K562 (cell line): ENCODE measurements at regions not wholly inside any gene's neighbourhood (a gene's known extent, or its start where the extent isn't known, plus 50 kb on each side); places are given as distances from the start of the nearest gene placed in this dataset.

ENCODE experiments used
- ATAC-seq: fragments of 200-7000 bp; cut with Tn5 transposase; 3 replicates; pipeline ENCODE4 v1.9.1; 2020; ENCODE audit warnings: moderate library complexity
- BruUV-seq: library from RNA; stranded (reverse); fragments of 400-500 nt; replicated peaks from 2 replicates; lab custom pipeline; 2021; lab: Mats Ljungman, UMichigan
- CTCF ChIA-PET: fragments of 300-600 bp; formaldehyde crosslinking; extraction: SDS; loops from one replicate; lab custom pipeline; 2021; ENCODE audit warnings: low intra/inter-chr PET ratio; lab: Yijun Ruan, JAX
- POLR2A ChIA-PET: fragments of 300-600, 350-650 bp; sonication (Branson Sonifier 250); formaldehyde crosslinking; extraction: SDS; loops from one replicate; lab custom pipeline; 2021; ENCODE audit warnings: antibody characterized with exemption, inconsistent platforms; lab: Yijun Ruan, JAX
- DNase-seq, 4 experiments: peaks; one replicate each; pipeline versions ENCODE4 v3.0.0 to v3.0.0-alpha.2; 2011 to 2018; ENCODE audit warnings: low spot score in 3 of 4, mixed read lengths in 3 of 4; ENCODE audit errors: extremely low read depth in 1 of 4
- FAIRE-seq: peaks from 2 replicates; lab custom pipeline; 2011; peaks lifted over from hg19 to GRCh38; lab: Jason Lieb, UNC
- H2AFZ ChIP-seq: 2 replicates; pipeline ENCODE4 v1.6.0; 2011; ENCODE audit warnings: low read depth, low read length, control low read depth, inconsistent platforms
- H3K27ac ChIP-seq: fragments of 200-600 bp; 3 replicates; pipeline ENCODE4 v1.8.0; 2011; ENCODE audit warnings: low read depth, mild to moderate bottlenecking, control low read depth, inconsistent platforms, low read length, moderate library complexity, mixed read lengths; ENCODE audit errors: extremely low read depth
- H3K27me3 ChIP-seq, 2 experiments: fragments of 300-600 bp in 1 of 2; 2 replicates in 1 of 2; 3 replicates in 1 of 2; pipeline versions ENCODE4 v1.6.0 to v1.8.0; 2011; ENCODE audit warnings: inconsistent platforms in 2 of 2, low read length in 2 of 2, mild to moderate bottlenecking in 1 of 2, mixed read lengths in 1 of 2, moderate library complexity in 1 of 2; ENCODE audit not compliant: control insufficient read depth in 2 of 2, insufficient read depth in 2 of 2
- H3K36me3 ChIP-seq: fragments of 300-600 bp; 3 replicates; pipeline ENCODE4 v1.8.0; 2011; ENCODE audit warnings: mild to moderate bottlenecking, low read length, inconsistent platforms; ENCODE audit not compliant: control insufficient read depth, insufficient read depth
- H3K4me1 ChIP-seq, 2 experiments: fragments of 200-600 bp in 1 of 2; replicated peaks in 1 of 2; 2 replicates in 1 of 2; 3 replicates in 1 of 2; pipeline versions ENCODE4 v1.5.1 to v1.8.0; 2011; ENCODE audit warnings: inconsistent platforms in 2 of 2, low read length in 2 of 2, mild to moderate bottlenecking in 1 of 2, mixed read lengths in 1 of 2, moderate library complexity in 1 of 2; ENCODE audit not compliant: control insufficient read depth in 2 of 2, insufficient read depth in 2 of 2
- H3K4me2 ChIP-seq: 2 replicates; pipeline ENCODE4 v1.6.1; 2011; ENCODE audit warnings: low read length, control low read depth, inconsistent platforms, mixed read lengths; ENCODE audit not compliant: insufficient read depth
- H3K4me3 ChIP-seq: fragments of 200-600 bp; sonication (generic), shearing (Covaris generic); 2 replicates; pipeline ENCODE4 v1.5.1; 2016; ENCODE audit warnings: control low read depth, inconsistent platforms
- H3K79me2 ChIP-seq: fragments of 200-600 bp; 3 replicates; pipeline ENCODE4 v1.8.0; 2011; ENCODE audit warnings: low read length, inconsistent platforms; ENCODE audit not compliant: control insufficient read depth, insufficient read depth
- H3K9ac ChIP-seq, 2 experiments: 2 replicates each; pipeline versions ENCODE4 v1.6.0 to v1.6.1; 2011; ENCODE audit warnings: low read depth in 2 of 2, low read length in 2 of 2, control low read depth in 1 of 2, inconsistent platforms in 1 of 2, mild to moderate bottlenecking in 1 of 2, mixed read lengths in 1 of 2; ENCODE audit not compliant: insufficient read depth in 1 of 2
- H3K9me1 ChIP-seq: one replicate; pipeline ENCODE4 v1.6.0; 2011; ENCODE audit warnings: inconsistent platforms, mild to moderate bottlenecking, low read length, moderate library complexity; ENCODE audit not compliant: control insufficient read depth, insufficient read depth
- H3K9me3 ChIP-seq: replicated peaks from 2 replicates; pipeline ENCODE4 v1.5.1; 2011; ENCODE audit warnings: low read depth, low read length, inconsistent platforms; ENCODE audit not compliant: control insufficient read depth, insufficient read depth
- H4K20me1 ChIP-seq: replicated peaks from 2 replicates; pipeline ENCODE4 v1.6.1; 2011; ENCODE audit warnings: low read length, inconsistent platforms, mixed read lengths; ENCODE audit not compliant: control insufficient read depth, insufficient read depth
- ARID2 ChIP-seq: fragments of 450-650 bp; IDR thresholded peaks from 2 replicates; pipeline ENCODE4 v1.6.1; 2017; ENCODE audit warnings: antibody characterized with exemption, mild to moderate bottlenecking
- DNMT1 ChIP-seq: fragments of 450-650 bp; IDR thresholded peaks from 2 replicates; pipeline ENCODE4 v1.6.1; 2016; ENCODE audit warnings: antibody characterized with exemption, mild to moderate bottlenecking
- HSF4 ChIP-seq: fragments of 250-450 bp; sonication (Bioruptor Pico); IDR thresholded peaks from 2 replicates; pipeline ENCODE4 v2.1.2; 2022; ENCODE audit warnings: mild to moderate bottlenecking, moderate library complexity, borderline replicate concordance
- MLX ChIP-seq, 2 experiments: fragments of 450-650 bp in 1 of 2; sonication (generic) in 1 of 2; formaldehyde crosslinking; conservative IDR thresholded peaks; 2 replicates each; pipeline versions ENCODE4 v1.4.0 to v1.8.1; 2020 to 2022; ENCODE audit warnings: mild to moderate bottlenecking in 1 of 2, missing genetic modification reagents in 1 of 2
- NFATC3 ChIP-seq: fragments of 450-650 bp; IDR thresholded peaks from 2 replicates; pipeline ENCODE4 v1.6.1; 2017; ENCODE audit warnings: mild to moderate bottlenecking
- SMAD4 ChIP-seq: fragments of 250-450 bp; sonication (Bioruptor Pico); conservative IDR thresholded peaks from 2 replicates; pipeline ENCODE4 v1.8.0; 2021; ENCODE audit warnings: inconsistent platforms, mild to moderate bottlenecking, moderate library complexity
- TFAP4 ChIP-seq: sonication (generic); formaldehyde crosslinking; IDR thresholded peaks from 2 replicates; pipeline ENCODE4 v1.8.0; 2022; ENCODE audit warnings: missing genetic modification reagents, mild to moderate bottlenecking, moderate library complexity, borderline replicate concordance
- TRIM24 ChIP-seq, 2 experiments: fragments of 450-650 bp; IDR thresholded peaks; 2 replicates each; pipeline ENCODE4 v1.6.1; 2016
- ZKSCAN1 ChIP-seq: fragments of 150-350 bp; IDR thresholded peaks from 2 replicates; pipeline ENCODE4 v1.6.1; 2016; ENCODE audit warnings: low read depth, low read length
- ZNF395 ChIP-seq: fragments of 200-800 bp; sonication (Bioruptor generic); IDR thresholded peaks from 2 replicates; pipeline ENCODE4 v1.6.1; 2017; ENCODE audit warnings: missing genetic modification characterization, missing compliant biosample characterization
- WGBS: fragments of 100-300 bp; shearing (Covaris generic); methylation state at CpG from one replicate; pipeline ENCODE4 v1.1.6; 2016; ENCODE audit warnings: low coverage, mixed read lengths; ENCODE audit not compliant: insufficient coverage; ENCODE audit errors: missing lambda C conversion rate; 5-methylcytosine and 5-hydroxymethylcytosine counted together
- in situ Hi-C: fragments of 300-500 bp; cut with MboI; formaldehyde crosslinking; loops from 4 replicates; pipeline ENCODE4 v1.15.0; 2018; ENCODE audit warnings: inconsistent platforms, mixed read lengths
- intact Hi-C: fragments of 100-400 bp; cut with micrococcal nuclease; formaldehyde crosslinking; loops from 2 replicates; pipeline ENCODE4 v1.14.2; 2022

GRCh38 chr1:23636009-23636408 lies 55.6 kb upstream of the RPL11 start:
- DNase-seq, result no peak
- Histone ChIP-seq H3K9me1 (no peaks in the 10 kb centered on the region), H3K9ac (no peak overlapping the region), H3K4me1 (peaks cover 12 to 21% of the 10 kb centered on the region in 2 experiments; a peak in 3 of 5 replicates), H4K20me1 (peaks cover 4% of the 10 kb centered on the region; the same call in 1 of the 2 replicates), H3K9me3 (no peaks in the 10 kb centered on the region), H3K4me3 (no peak overlapping the region), H3K79me2 (no peaks in the 10 kb centered on the region), H3K4me2 (no peak overlapping the region), H3K27me3 (peaks cover 3 to 17% of the 10 kb centered on the region in 2 experiments; a peak in 2 of 5 replicates), H3K36me3 (no peaks in the 10 kb centered on the region), H2AFZ (no peak overlapping the region), H3K27ac (no peak overlapping the region)
- intact Hi-C loops (loop anchor here (2.0 kb wide), 1 partner anchor 139 kb away; no protein-coding TSS in a partner anchor), in situ Hi-C loops (loop anchor here (5.0 kb wide), 1 partner anchor 89 kb away; no protein-coding TSS in a partner anchor)
- no peak for TF ChIP-seq NFATC3
- 0 out of 2 replicates have a peak, but pooled peaks have one; percentile 74 for TF ChIP-seq ZKSCAN1
- no TSS peak for BruUV-seq
- no peak for ATAC-seq
- ChIA-PET POLR2A (interaction anchor here (0.6 to 1.6 kb wide), 2 partner anchors 8 to 21 kb away, joined by 3 to 6 read pairs; no protein-coding TSS in a partner anchor), CTCF (interaction anchor here (0.8 to 6.5 kb wide), 2 partner anchors 91 to 138 kb away, joined by 3 to 147 read pairs; no protein-coding TSS in a partner anchor)
- no peak for FAIRE-seq
- WGBS, result 63% methylated on average over 7 of the region's 7 CpGs

- Histone ChIP-seq H3K9me3 (no peaks in the 10 kb centered on the region), H3K27ac (peak overlapping the region; percentile 35; the same call in 1 of the 3 replicates), H3K36me3 (no peaks in the 10 kb centered on the region), H3K79me2 (no peaks in the 10 kb centered on the region), H2AFZ (peak overlapping the region; percentile 80), H3K9ac (peak overlapping the region; percentile 2 to 67; a peak in 1 of 4 replicates), H3K4me3 (peak overlapping the region; percentile 4; the same call in 1 of the 2 replicates), H4K20me1 (peaks cover 4% of the 10 kb centered on the region; the same call in 1 of the 2 replicates), H3K9me1 (no peaks in the 10 kb centered on the region), H3K4me1 (peaks cover 12 to 21% of the 10 kb centered on the region in 2 experiments; a peak in 3 of 5 replicates), H3K4me2 (peak overlapping the region; percentile 72), H3K27me3 (peaks cover 3 to 17% of the 10 kb centered on the region in 2 experiments; a peak in 2 of 5 replicates)
- DNase-seq (peak; percentile 76 to 87 (median 86)), ATAC-seq (peak; percentile 82), FAIRE-seq (peak; percentile 88)
- in situ Hi-C loops, result loop anchor here (5.0 kb wide), 1 partner anchor 88 kb away; no protein-coding TSS in a partner anchor
- intact Hi-C loops, result loop anchor here (2.0 kb wide), 1 partner anchor 30 kb away; no protein-coding TSS in a partner anchor
- 23% methylated on average over 17 of the region's 17 CpGs for WGBS
- ChIA-PET POLR2A (interaction anchor here (0.6 to 1.6 kb wide), 11 partner anchors 15 to 158 kb away, joined by 3 to 6 read pairs (median 4); partner anchors contain the start of genes ID3 and RPL11), CTCF (interaction anchor here (0.6 to 6.5 kb wide), 3 partner anchors 30 to 989 kb away, joined by 3 to 147 read pairs (median 7); no protein-coding TSS in a partner anchor)
- BruUV-seq, result no TSS peak
- TF ChIP-seq ARID2 (no peak), ZNF395 (CRISPR knock-in tag) (no peak), MLX (CRISPR knock-in tag; conservative IDR thresholded peaks at IDR 0.05) (no peak), HSF4 (CRISPR knock-in tag) (no peak), DNMT1 (no peak), TRIM24 (IDR thresholded peaks at IDR 0.05) (no peak), SMAD4 (CRISPR knock-in tag) (no peak), TFAP4 (CRISPR knock-in tag) (peak; percentile 61)
Measured at GRCh38 chr1:23634840-23635651, 56.6 kb upstream of the RPL11 start.
